Trophoblast cell (in vitro differentiated cells and primary cell): ENCODE measurements at regions not wholly inside any gene's neighbourhood (a gene's known extent, or its start where the extent isn't known, plus 50 kb on each side); places are given as distances from the start of the nearest gene placed in this dataset.

Experiments
- DNase-seq, 2 donors: peaks; one replicate each; pipeline ENCODE4 v3.0.0-alpha.2; 2016
- H2AFZ ChIP-seq: 2 replicates; pipeline ENCODE4 v1.6.1; 2013; ENCODE audit warnings: low read length, moderate library complexity, mild to moderate bottlenecking; ENCODE audit not compliant: insufficient read depth, poor library complexity
- H2AK5ac ChIP-seq: 2 replicates; pipeline ENCODE4 v1.6.1; 2013; ENCODE audit warnings: mild to moderate bottlenecking, low read length
- H2BK120ac ChIP-seq: 2 replicates; pipeline ENCODE4 v1.6.1; 2013; ENCODE audit warnings: low read length, mild to moderate bottlenecking, moderate library complexity; ENCODE audit not compliant: insufficient read depth, poor library complexity
- H2BK12ac ChIP-seq: 2 replicates; pipeline ENCODE4 v1.6.1; 2013; ENCODE audit warnings: mild to moderate bottlenecking, low read length, moderate library complexity
- H2BK5ac ChIP-seq: 2 replicates; pipeline ENCODE4 v1.6.1; 2013; ENCODE audit warnings: low read length, low read depth, moderate library complexity, mild to moderate bottlenecking; ENCODE audit not compliant: poor library complexity
- H3K14ac ChIP-seq: 2 replicates; pipeline ENCODE4 v1.6.1; 2013; ENCODE audit warnings: mild to moderate bottlenecking, low read length
- H3K18ac ChIP-seq: 2 replicates; pipeline ENCODE4 v1.6.1; 2013; ENCODE audit warnings: mild to moderate bottlenecking, low read length
- H3K23ac ChIP-seq: 2 replicates; pipeline ENCODE4 v1.6.1; 2013; ENCODE audit warnings: low read length
- H3K27ac ChIP-seq: 2 replicates; pipeline ENCODE4 v1.5.1; 2013; ENCODE audit warnings: low read depth, mild to moderate bottlenecking, inconsistent platforms, low read length, moderate library complexity
- H3K27me3 ChIP-seq: 2 replicates; pipeline ENCODE4 v1.6.1; 2013; ENCODE audit warnings: inconsistent platforms, mild to moderate bottlenecking, low read length, moderate library complexity; ENCODE audit not compliant: insufficient read depth
- H3K36me3 ChIP-seq, 2 experiments: 1 replicate in 1 of 2; 2 replicates in 1 of 2; pipeline ENCODE4 v1.6.1; 2013; ENCODE audit warnings: low read length in 2 of 2, mild to moderate bottlenecking in 2 of 2, moderate library complexity in 1 of 2; ENCODE audit not compliant: insufficient read depth in 2 of 2, control insufficient read depth in 1 of 2
- H3K4ac ChIP-seq: 2 replicates; pipeline ENCODE4 v1.6.1; 2013; ENCODE audit warnings: low read depth, mild to moderate bottlenecking, low read length, moderate library complexity
- H3K4me1 ChIP-seq, 2 experiments: 1 replicate in 1 of 2; 2 replicates in 1 of 2; pipeline ENCODE4 v1.6.1; 2013; ENCODE audit warnings: low read length in 2 of 2, mild to moderate bottlenecking in 2 of 2, moderate library complexity in 1 of 2; ENCODE audit not compliant: insufficient read depth in 2 of 2, control insufficient read depth in 1 of 2
- H3K4me2 ChIP-seq: 2 replicates; pipeline ENCODE4 v1.6.1; 2013; ENCODE audit warnings: inconsistent platforms, mild to moderate bottlenecking, low read length, moderate library complexity
- H3K4me3 ChIP-seq: 2 replicates; pipeline ENCODE4 v1.5.1; 2013; ENCODE audit warnings: mild to moderate bottlenecking, low read depth, low read length, inconsistent platforms
- H3K79me1 ChIP-seq: one replicate; pipeline ENCODE4 v1.6.1; 2013; ENCODE audit warnings: low read length
- H3K79me2 ChIP-seq: 2 replicates; pipeline ENCODE4 v1.6.1; 2013; ENCODE audit warnings: low read length, mild to moderate bottlenecking; ENCODE audit not compliant: control insufficient read depth, insufficient read depth, poor library complexity
- H3K9ac ChIP-seq: 2 replicates; pipeline ENCODE4 v1.6.1; 2013; ENCODE audit warnings: mild to moderate bottlenecking, low read length
- H3K9me3 ChIP-seq: 2 replicates; pipeline ENCODE4 v1.6.1; 2013; ENCODE audit warnings: low read depth, mild to moderate bottlenecking, control low read depth, inconsistent platforms, low read length; ENCODE audit not compliant: insufficient read depth
- H4K12ac ChIP-seq: 2 replicates; pipeline ENCODE4 v1.6.1; 2013; ENCODE audit warnings: low read depth, mild to moderate bottlenecking, low read length, moderate library complexity
- H4K8ac ChIP-seq: 2 replicates; pipeline ENCODE4 v1.6.1; 2013; ENCODE audit warnings: low read depth, mild to moderate bottlenecking, low read length, moderate library complexity
- H4K91ac ChIP-seq: one replicate; pipeline ENCODE4 v1.6.1; 2013; ENCODE audit warnings: low read depth, mild to moderate bottlenecking, low read length, moderate library complexity
- WGBS: extraction: QIAGEN DNeasy Blood & Tissue Kit; methylation state at CpG from one replicate; pipeline ENCODE4 v1.1.7; 2013; ENCODE audit warnings: missing lambda C conversion rate; ENCODE audit not compliant: insufficient read length, insufficient coverage; ENCODE audit errors: extremely low coverage; 5-methylcytosine and 5-hydroxymethylcytosine counted together

DNA sequence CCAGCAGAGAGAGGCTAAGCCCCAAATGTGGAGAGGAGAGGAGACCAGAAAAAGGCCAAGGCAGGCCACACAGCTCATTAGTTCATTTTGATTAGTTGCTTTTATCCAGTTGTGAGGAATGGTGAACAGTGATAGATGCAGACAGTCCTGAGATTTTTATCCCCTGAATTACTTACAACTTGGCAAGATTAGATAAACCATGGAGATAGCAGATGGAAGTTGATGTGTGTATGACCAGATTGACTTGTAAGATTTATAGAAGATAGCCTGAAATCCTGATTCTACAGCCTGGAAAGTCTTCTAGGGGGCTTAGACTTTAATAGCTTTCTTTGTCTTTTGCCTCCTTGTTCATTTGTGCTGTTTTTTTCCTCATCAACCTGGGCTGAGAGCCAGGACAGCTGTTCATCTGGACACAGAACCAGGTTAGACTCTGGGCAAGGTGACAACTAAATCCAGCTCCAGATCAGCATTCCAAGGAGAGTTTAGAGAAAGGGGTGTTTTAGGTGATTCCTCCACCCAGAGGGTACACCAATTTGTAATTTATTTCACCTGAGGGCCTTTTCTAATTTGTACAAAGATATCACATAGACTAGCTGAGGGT lies 215.5 kb downstream of the SPATA18 start:
- Histone ChIP-seq H3K14ac (no peak overlapping the region), H2BK120ac (no peak overlapping the region), H3K18ac (no peak overlapping the region), H2BK12ac (no peak overlapping the region), H3K4ac (no peak overlapping the region), H2AFZ (no peak overlapping the region), H3K4me1 (no peaks in the 10 kb centered on the region), H3K23ac (no peak overlapping the region), H3K27ac (no peak overlapping the region), H2AK5ac (no peak overlapping the region), H3K4me3 (no peak overlapping the region), H4K91ac (no peak overlapping the region), H3K27me3 (no peaks in the 10 kb centered on the region), H3K79me2 (no peaks in the 10 kb centered on the region), H4K12ac (no peak overlapping the region), H2BK5ac (no peak overlapping the region), H3K9me3 (no peaks in the 10 kb centered on the region), H3K79me1 (no peaks in the 10 kb centered on the region), H3K36me3 (no peaks in the 10 kb centered on the region), H4K8ac (no peak overlapping the region), H3K9ac (no peak overlapping the region), H3K4me2 (no peak overlapping the region)
- DNase-seq = peak in 1 of 2 donors; percentile 1

DNA sequence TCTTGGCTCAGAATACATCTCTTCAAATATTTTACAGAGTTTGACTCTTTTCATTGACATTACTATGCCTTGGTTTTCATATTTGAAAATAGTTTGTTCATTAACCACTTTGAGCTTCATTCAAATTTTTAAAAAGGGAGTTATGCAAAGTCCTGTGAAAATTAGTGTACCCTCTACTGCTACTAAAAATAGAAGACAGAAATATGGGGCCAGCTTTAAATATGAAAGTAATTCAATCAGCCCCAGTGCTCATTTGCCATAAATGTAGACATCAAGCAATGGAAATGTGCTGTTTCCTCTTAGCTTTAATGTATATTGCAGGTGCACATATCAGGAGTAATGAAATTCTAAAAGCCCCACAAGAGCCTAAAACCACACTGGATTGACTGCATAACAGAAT lies 218.7 kb downstream of the SPATA18 start:
- H3K9ac ChIP-seq = no peak overlapping the region
- no peaks in the 10 kb centered on the region for H3K79me1 ChIP-seq
- H3K9me3 ChIP-seq = no peaks in the 10 kb centered on the region
- H2BK120ac ChIP-seq = no peak overlapping the region
- no peaks in the 10 kb centered on the region for H3K79me2 ChIP-seq
- H2BK12ac ChIP-seq = no peak overlapping the region
- H3K4me3 ChIP-seq = no peak overlapping the region
- no peak overlapping the region for H2AK5ac ChIP-seq
- no peak overlapping the region for H3K4ac ChIP-seq
- no peak overlapping the region for H2AFZ ChIP-seq
- no peaks in the 10 kb centered on the region for H3K27me3 ChIP-seq
- H4K12ac ChIP-seq = no peak overlapping the region
- H3K36me3 ChIP-seq = no peaks in the 10 kb centered on the region
- DNase-seq = no peak
- no peak overlapping the region for H4K8ac ChIP-seq
- H2BK5ac ChIP-seq = no peak overlapping the region
- no peak overlapping the region for H3K14ac ChIP-seq
- H3K23ac ChIP-seq = no peak overlapping the region
- H3K18ac ChIP-seq = no peak overlapping the region
- H3K4me2 ChIP-seq = no peak overlapping the region
- H4K91ac ChIP-seq = no peak overlapping the region
- no peak overlapping the region for H3K27ac ChIP-seq
- no peaks in the 10 kb centered on the region for H3K4me1 ChIP-seq

DNA sequence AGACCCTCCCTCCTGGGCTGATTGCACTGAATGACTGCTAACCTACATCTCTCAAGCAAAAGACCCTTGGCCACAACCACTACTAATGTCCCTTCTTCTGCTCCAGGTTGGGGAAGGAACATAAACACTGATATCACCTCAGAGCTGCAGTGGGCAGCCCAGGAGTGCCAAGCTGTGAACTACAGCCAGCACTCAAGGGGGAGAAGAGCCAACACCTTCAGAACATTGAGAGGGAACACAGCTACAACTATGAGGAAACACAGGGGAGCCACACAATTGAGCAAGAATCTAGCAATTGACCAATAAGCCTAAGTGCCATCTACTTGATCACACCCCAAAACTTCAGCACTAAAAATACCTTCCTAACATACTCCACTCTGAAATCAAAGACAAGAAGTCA lies 222.8 kb downstream of the SPATA18 start:
- Histone ChIP-seq H2BK5ac (no peak overlapping the region), H3K9me3 (no peaks in the 10 kb centered on the region), H3K18ac (no peak overlapping the region), H3K79me1 (no peaks in the 10 kb centered on the region), H2BK12ac (no peak overlapping the region), H3K4me1 (no peaks in the 10 kb centered on the region), H3K4ac (no peak overlapping the region), H2AK5ac (no peak overlapping the region), H3K27me3 (no peaks in the 10 kb centered on the region), H4K8ac (no peak overlapping the region), H3K79me2 (no peaks in the 10 kb centered on the region), H4K12ac (no peak overlapping the region), H3K14ac (no peak overlapping the region), H4K91ac (no peak overlapping the region), H3K36me3 (no peaks in the 10 kb centered on the region), H3K4me3 (no peak overlapping the region), H2AFZ (no peak overlapping the region), H3K23ac (no peak overlapping the region), H3K4me2 (no peak overlapping the region), H2BK120ac (no peak overlapping the region), H3K9ac (no peak overlapping the region), H3K27ac (no peak overlapping the region)
- DNase-seq = no peak

DNA sequence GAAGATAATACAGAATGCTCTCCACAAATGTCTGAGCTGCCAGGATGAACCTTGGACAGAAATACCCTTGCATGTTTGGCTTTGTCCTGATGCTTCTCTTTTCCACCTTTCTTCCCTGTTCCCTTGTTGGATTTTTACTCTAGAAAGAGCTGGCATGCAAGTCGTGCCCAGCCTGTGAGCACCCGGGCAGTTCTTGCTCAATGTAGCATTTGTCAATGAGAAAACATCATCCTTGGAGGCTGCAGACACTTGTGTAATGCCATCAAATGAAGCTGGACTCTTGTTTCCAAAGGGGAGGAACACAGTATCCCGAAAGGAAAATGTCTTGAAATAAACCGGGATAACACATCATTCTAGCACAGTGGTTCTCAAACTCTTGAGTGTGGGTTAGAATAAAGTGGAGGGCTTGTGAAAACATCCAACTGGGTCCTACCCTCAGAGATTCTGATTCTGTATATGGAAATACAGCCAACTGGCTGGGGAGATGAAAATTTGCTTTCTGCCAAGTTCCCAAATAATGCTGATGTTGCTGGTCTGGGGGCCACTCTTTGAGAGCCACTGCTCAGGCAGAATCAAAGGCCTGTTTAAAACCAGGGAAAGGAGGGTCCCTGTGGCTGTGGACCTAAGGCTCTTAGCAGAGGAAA lies 237.2 kb downstream of the SPATA18 start:
- no peaks in the 10 kb centered on the region for H3K9me3 ChIP-seq
- H3K9ac ChIP-seq = no peak overlapping the region
- no peak overlapping the region for H2BK12ac ChIP-seq
- no peak overlapping the region for H2AFZ ChIP-seq
- H3K27me3 ChIP-seq = no peaks in the 10 kb centered on the region
- H3K4ac ChIP-seq = no peak overlapping the region
- H3K4me3 ChIP-seq = no peak overlapping the region
- H4K12ac ChIP-seq = no peak overlapping the region
- H2BK5ac ChIP-seq = no peak overlapping the region
- H3K79me1 ChIP-seq = no peaks in the 10 kb centered on the region
- H2BK120ac ChIP-seq = no peak overlapping the region
- H3K4me2 ChIP-seq = no peak overlapping the region
- no peak for DNase-seq
- WGBS = no CpG with 5 or more reads among the region's 4 CpGs
- H2AK5ac ChIP-seq = no peak overlapping the region
- H3K23ac ChIP-seq = no peak overlapping the region
- no peaks in the 10 kb centered on the region for H3K4me1 ChIP-seq
- H4K8ac ChIP-seq = no peak overlapping the region
- H3K79me2 ChIP-seq = no peaks in the 10 kb centered on the region
- no peak overlapping the region for H3K27ac ChIP-seq
- H3K14ac ChIP-seq = no peak overlapping the region
- no peaks in the 10 kb centered on the region for H3K36me3 ChIP-seq
- no peak overlapping the region for H4K91ac ChIP-seq
- H3K18ac ChIP-seq = no peak overlapping the region
